ENCODE measurements at regions not wholly inside any gene's neighbourhood (a gene's known extent, or its start where the extent isn't known, plus 50 kb on each side); places are given as distances from the start of the nearest gene placed in this dataset.

DNA sequence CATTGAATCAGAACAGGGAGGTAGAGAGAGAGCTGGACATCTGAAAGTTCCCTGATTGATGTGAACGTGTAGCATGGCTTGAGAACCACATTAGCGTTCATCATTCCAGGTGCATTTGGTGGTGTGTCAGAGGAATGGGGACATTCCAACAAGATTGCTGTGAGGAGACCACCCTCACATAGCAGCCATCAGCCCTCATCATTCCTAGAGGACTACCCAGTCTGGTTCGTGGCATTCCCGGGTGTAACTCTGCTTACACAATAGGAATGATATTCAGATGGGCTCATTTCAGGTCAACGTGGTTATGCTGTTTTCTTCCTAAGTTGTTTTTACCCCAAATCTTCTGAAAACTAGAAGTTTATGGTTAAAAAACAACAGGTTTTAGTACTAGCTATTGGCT lies 62.2 kb upstream of the KLHL31 start:
- ChIA-PET POLR2A (no interaction called here), CTCF (interaction anchor here (0.9 to 9.1 kb wide), 36 partner anchors 8 to 517 kb away, joined by 3 to 291 read pairs (median 6); partner anchors contain the start of gene LRRC1)
- no peak overlapping the region for H3K4me2 ChIP-seq (ENCODE audit: insufficient read depth, low read length)
- no peak for TF ChIP-seq POLR2A (IDR thresholded peaks at IDR 0.05; ENCODE audit: low read depth, low read length)
- no peak for TF ChIP-seq POLR2AphosphoS5 (IDR thresholded peaks at IDR 0.05; ENCODE audit: insufficient read depth, low read depth, low read length)
- TF ChIP-seq MYC (IDR thresholded peaks at IDR 0.05; ENCODE audit: low read depth, low read length) = no peak
- TF ChIP-seq GATA2 (IDR thresholded peaks at IDR 0.05; ENCODE audit: insufficient read depth, insufficient read length, low read depth, low read length) = no peak
- TF ChIP-seq, protein P1, sequence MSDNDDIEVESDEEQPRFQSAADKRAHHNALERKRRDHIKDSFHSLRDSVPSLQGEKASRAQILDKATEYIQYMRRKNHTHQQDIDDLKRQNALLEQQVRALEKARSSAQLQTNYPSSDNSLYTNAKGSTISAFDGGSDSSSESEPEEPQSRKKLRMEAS (IDR thresholded peaks at IDR 0.05; ENCODE audit: insufficient read depth, insufficient read length) = no peak
- no peak for TF ChIP-seq EZH2 (IDR thresholded peaks at IDR 0.05; ENCODE audit: borderline replicate concordance, low read depth, low read length, severe bottlenecking)
- TF ChIP-seq JUN (IDR thresholded peaks at IDR 0.05; ENCODE audit: borderline replicate concordance, insufficient read depth, insufficient read length, low read depth) = no peak
- TF ChIP-seq CTCF (IDR thresholded peaks at IDR 0.05; ENCODE audit: extremely low read depth in 1 of 2, insufficient read depth in 1 of 2, low read depth in 1 of 2, low read length in 2 of 2) = no peak
- no peaks in the 10 kb centered on the region for H3K27me3 ChIP-seq (ENCODE audit: control insufficient read depth in 2 of 2, insufficient read depth in 2 of 2, low read length in 2 of 2)
- dilution Hi-C loops (cut with MboI; ENCODE audit: extremely low pct_ligation_motif_present, low sequenced_read_pairs) = no loop called here
- DNase-seq (ENCODE audit: low read depth, low spot score) = no peak
- FAIRE-seq = no peak
- H3K79me2 ChIP-seq (ENCODE audit: control insufficient read depth, insufficient read depth, low read length) = no peaks in the 10 kb centered on the region
- no peak overlapping the region for H3K27ac ChIP-seq (ENCODE audit: insufficient read depth, low read depth, low read length)
- H3K9ac ChIP-seq (replicated peaks; ENCODE audit: extremely low read depth, insufficient read depth, low read length) = no peak overlapping the region
- H2AFZ ChIP-seq (ENCODE audit: low read depth, low read length) = no peak overlapping the region
- no peaks in the 10 kb centered on the region for H3K4me1 ChIP-seq (ENCODE audit: control insufficient read depth, extremely low read depth, insufficient read depth, low read length)
- no peaks in the 10 kb centered on the region for H3K9me3 ChIP-seq (replicated peaks; ENCODE audit: control insufficient read depth, insufficient read depth, low read length)
- no peaks in the 10 kb centered on the region for H3K36me3 ChIP-seq (ENCODE audit: control insufficient read depth in 2 of 2, extremely low read depth in 1 of 2, insufficient read depth in 2 of 2, low read length in 2 of 2)
- H3K4me3 ChIP-seq (replicated peaks in 1 of 3; ENCODE audit: insufficient read depth in 1 of 3, low read depth in 1 of 3, low read length in 3 of 3) = no peak overlapping the region
- no TSS peak for BruUV-seq (replicated peaks)
- H4K20me1 ChIP-seq (replicated peaks; ENCODE audit: control insufficient read depth, extremely low read depth, insufficient read depth, low read length) = no peaks in the 10 kb centered on the region
- H3K9me1 ChIP-seq (replicated peaks; ENCODE audit: control insufficient read depth, extremely low read depth, insufficient read depth, low read length) = no peaks in the 10 kb centered on the region
- intact Hi-C loops (cut with micrococcal nuclease) = loop anchor here (1.0 to 5.0 kb wide), 2 partner anchors 75 to 229 kb away; no protein-coding TSS in a partner anchor
